Endodermal cell (in vitro differentiated cells): ENCODE measurements at regions not wholly inside any gene's neighbourhood (a gene's known extent, or its start where the extent isn't known, plus 50 kb on each side); places are given as distances from the start of the nearest gene placed in this dataset.

Source experiments
- DNase-seq: peaks from one replicate; pipeline ENCODE4 v3.0.0-alpha.2; 2017
- H3K27ac ChIP-seq: 2 replicates; pipeline ENCODE4 v1.5.1; 2013; ENCODE audit warnings: mild to moderate bottlenecking, low read depth, low read length, moderate library complexity
- H3K27me3 ChIP-seq: 2 replicates; pipeline ENCODE4 v1.6.1; 2013; ENCODE audit warnings: mild to moderate bottlenecking, low read length, moderate library complexity; ENCODE audit not compliant: insufficient read depth, control insufficient read depth, poor library complexity, severe bottlenecking
- H3K36me3 ChIP-seq: 2 replicates; pipeline ENCODE4 v1.7.0; 2013; ENCODE audit warnings: mild to moderate bottlenecking, low read length, moderate library complexity; ENCODE audit not compliant: control insufficient read depth, insufficient read depth
- H3K4me1 ChIP-seq: one replicate; pipeline ENCODE4 v1.7.0; 2013; ENCODE audit warnings: low read length; ENCODE audit not compliant: control insufficient read depth, insufficient read depth
- H3K4me3 ChIP-seq: 2 replicates; pipeline ENCODE4 v1.5.1; 2013; ENCODE audit warnings: mild to moderate bottlenecking, low read length, moderate library complexity
- H3K9ac ChIP-seq: 2 replicates; pipeline ENCODE4 v1.6.1; 2013; ENCODE audit warnings: mild to moderate bottlenecking, low read length, moderate library complexity; ENCODE audit not compliant: poor library complexity, severe bottlenecking; ENCODE audit errors: extremely low read depth
- H3K9me3 ChIP-seq: 2 replicates; pipeline ENCODE4 v1.6.1; 2013; ENCODE audit warnings: mild to moderate bottlenecking, low read length, moderate library complexity; ENCODE audit not compliant: control insufficient read depth
- H3K27ac Mint-ChIP-seq: 2 replicates; pipeline ENCODE4 v1.8.0; 2020; ENCODE audit warnings: mixed read lengths
- H3K27me3 Mint-ChIP-seq: 2 replicates; pipeline ENCODE4 v1.8.0; 2021; ENCODE audit warnings: mild to moderate bottlenecking, mixed read lengths; ENCODE audit not compliant: insufficient read depth
- H3K36me3 Mint-ChIP-seq: 2 replicates; pipeline ENCODE4 v1.8.0; 2020; ENCODE audit warnings: low read depth, mixed read lengths
- H3K4me1 Mint-ChIP-seq: 2 replicates; pipeline ENCODE4 v1.8.0; 2020; ENCODE audit warnings: mixed read lengths
- H3K4me3 Mint-ChIP-seq: 2 replicates; pipeline ENCODE4 v1.8.0; 2020; ENCODE audit warnings: mild to moderate bottlenecking, moderate library complexity, mixed read lengths
- H3K9me3 Mint-ChIP-seq: 2 replicates; pipeline ENCODE4 v1.8.0; 2020; ENCODE audit warnings: mild to moderate bottlenecking, mixed read lengths
- CTCF ChIP-seq: fragments of 200-600 bp; sonication (generic); conservative IDR thresholded peaks from 2 replicates; pipeline ENCODE4 v1.5.0; 2021; ENCODE audit warnings: antibody characterized with exemption, mild to moderate bottlenecking
- whole genome bisulfite sequencing, 2 experiments: methylation state at CpG; one replicate each; pipeline versions ENCODE4 v1.1.5 to v1.1.7; 2013; ENCODE audit warnings: missing lambda C conversion rate in 2 of 2, mixed read lengths in 1 of 2; ENCODE audit not compliant: insufficient coverage in 1 of 2, insufficient read length in 1 of 2; 5-methylcytosine and 5-hydroxymethylcytosine counted together

GRCh38 chr14:25869854-25870253 is 728.0 kb downstream of the NOVA1 start:
- Mint-ChIP-seq H3K36me3 (no peaks in the 10 kb centered on the region), H3K9me3 (no peaks in the 10 kb centered on the region), H3K4me1 (no peaks in the 10 kb centered on the region), H3K4me3 (no peak overlapping the region), H3K27me3 (no peaks in the 10 kb centered on the region), H3K27ac (no peak overlapping the region)
- Histone ChIP-seq H3K9ac (no peak overlapping the region), H3K27ac (no peak overlapping the region), H3K4me1 (no peaks in the 10 kb centered on the region), H3K27me3 (no peaks in the 10 kb centered on the region), H3K4me3 (no peak overlapping the region), H3K9me3 (no peaks in the 10 kb centered on the region), H3K36me3 (no peaks in the 10 kb centered on the region)
- TF ChIP-seq CTCF = no peak
- no peak for DNase-seq
- 86 to 92% methylated on average over 1 to 3 of the region's 3 CpGs for WGBS, 2 experiments

GRCh38 chr14:25868521-25869314 is 729.1 kb downstream of the NOVA1 start:
- Histone ChIP-seq H3K4me3 (no peak overlapping the region), H3K36me3 (no peaks in the 10 kb centered on the region), H3K27me3 (no peaks in the 10 kb centered on the region), H3K27ac (no peak overlapping the region), H3K9ac (no peak overlapping the region), H3K4me1 (no peaks in the 10 kb centered on the region), H3K9me3 (no peaks in the 10 kb centered on the region)
- H3K9me3 Mint-ChIP-seq = no peaks in the 10 kb centered on the region
- TF ChIP-seq CTCF = no peak
- no peak overlapping the region for H3K27ac Mint-ChIP-seq
- no peaks in the 10 kb centered on the region for H3K27me3 Mint-ChIP-seq
- 62% methylated on average over 4 of the region's 6 CpGs; no CpG with 5 or more reads in 1 of the 2 experiments for WGBS, 2 experiments
- H3K36me3 Mint-ChIP-seq = no peaks in the 10 kb centered on the region
- no peaks in the 10 kb centered on the region for H3K4me1 Mint-ChIP-seq
- no peak for DNase-seq
- no peak overlapping the region for H3K4me3 Mint-ChIP-seq

GRCh38 chr14:25861406-25861805 is 736.4 kb downstream of the NOVA1 start:
- Histone ChIP-seq H3K36me3 (no peaks in the 10 kb centered on the region), H3K4me1 (no peaks in the 10 kb centered on the region), H3K9ac (no peak overlapping the region), H3K27me3 (no peaks in the 10 kb centered on the region), H3K4me3 (no peak overlapping the region), H3K9me3 (no peaks in the 10 kb centered on the region), H3K27ac (no peak overlapping the region)
- WGBS, 2 experiments = 88 to 96% methylated on average over 1 of the region's 1 CpG
- Mint-ChIP-seq H3K4me1 (no peaks in the 10 kb centered on the region), H3K4me3 (no peak overlapping the region), H3K27me3 (no peaks in the 10 kb centered on the region), H3K9me3 (peaks cover 4% of the 10 kb centered on the region), H3K27ac (no peak overlapping the region), H3K36me3 (no peaks in the 10 kb centered on the region)
- DNase-seq = no peak
- no peak for TF ChIP-seq CTCF
